Epithelial cell of prostate (primary cell): ENCODE measurements at regions not wholly inside any gene's neighbourhood (a gene's known extent, or its start where the extent isn't known, plus 50 kb on each side); places are given as distances from the start of the nearest gene placed in this dataset.

Experiments used
- DNase-seq: peaks from one replicate; pipeline ENCODE4 v3.0.0-alpha.2; 2011; ENCODE audit warnings: low read depth, low spot score
- H3K27ac ChIP-seq: fragments of 450-650 bp; 2 replicates; pipeline ENCODE4 v1.5.1; 2017; ENCODE audit warnings: mild to moderate bottlenecking

DNA sequence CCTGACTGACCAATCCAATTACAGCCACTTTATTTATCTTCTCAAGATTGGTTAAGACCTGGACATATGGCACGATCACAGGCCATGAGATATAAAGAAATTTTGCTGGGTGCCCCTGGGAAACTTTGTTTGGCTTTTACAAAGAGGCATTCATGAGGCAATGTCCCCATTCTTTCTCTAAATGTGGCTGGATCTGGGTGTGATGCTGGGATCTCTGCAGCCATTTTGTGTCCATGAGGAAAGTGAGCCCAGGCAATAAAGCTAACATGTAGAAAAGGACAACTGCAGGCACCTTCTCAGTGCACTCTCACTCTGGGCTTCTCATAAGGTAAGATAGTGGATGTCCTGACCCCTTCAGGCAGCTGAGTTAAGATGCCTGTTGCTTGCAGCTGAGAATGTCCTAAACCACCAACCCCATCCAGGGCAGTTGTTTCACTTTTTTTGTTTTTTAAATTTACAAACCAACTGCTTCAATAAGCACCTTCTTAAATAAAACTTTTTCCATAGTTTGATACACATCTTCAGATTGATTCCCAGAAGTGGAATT, 372.3 kb downstream of the MIAT start:
- no peak for DNase-seq

DNA sequence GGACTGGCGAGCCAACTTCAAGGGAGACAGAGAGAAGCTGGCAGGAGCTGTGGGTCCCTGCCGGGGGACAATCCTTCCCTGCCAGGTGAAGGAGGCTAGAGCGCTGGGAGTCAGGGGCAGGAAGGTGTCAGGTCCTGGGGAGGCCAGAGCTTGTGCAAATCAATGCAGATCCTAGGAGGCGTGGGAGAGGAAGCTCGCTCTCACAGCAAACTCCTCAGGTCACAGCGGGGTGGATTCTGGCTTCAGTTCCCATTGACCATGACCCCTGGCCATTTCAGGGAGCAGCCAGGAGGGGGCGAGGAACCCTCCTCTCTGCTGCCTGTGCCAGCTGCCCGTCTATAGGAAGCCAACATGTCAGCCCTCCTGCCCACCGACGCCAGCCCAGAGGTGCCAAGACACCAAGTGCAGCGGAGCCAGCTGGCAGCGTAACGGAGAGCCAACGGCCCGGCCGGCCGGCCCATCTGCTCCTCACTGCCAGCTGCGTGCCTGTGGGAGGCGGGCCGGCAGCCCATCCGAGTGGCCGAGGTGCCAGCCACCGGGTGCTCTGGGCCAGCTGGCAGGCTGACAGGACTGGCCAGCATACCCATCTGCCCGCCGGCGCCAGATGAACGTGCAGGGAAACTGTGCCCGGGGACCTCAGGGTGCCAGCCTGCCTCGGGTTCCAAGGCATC, 374.8 kb downstream of the MIAT start:
- H3K27ac ChIP-seq: no peak overlapping the region
- no peak for DNase-seq

More for the DNA sequence above, 372.3 kb downstream of the MIAT start:
- H3K27ac ChIP-seq: no peak overlapping the region

DNA sequence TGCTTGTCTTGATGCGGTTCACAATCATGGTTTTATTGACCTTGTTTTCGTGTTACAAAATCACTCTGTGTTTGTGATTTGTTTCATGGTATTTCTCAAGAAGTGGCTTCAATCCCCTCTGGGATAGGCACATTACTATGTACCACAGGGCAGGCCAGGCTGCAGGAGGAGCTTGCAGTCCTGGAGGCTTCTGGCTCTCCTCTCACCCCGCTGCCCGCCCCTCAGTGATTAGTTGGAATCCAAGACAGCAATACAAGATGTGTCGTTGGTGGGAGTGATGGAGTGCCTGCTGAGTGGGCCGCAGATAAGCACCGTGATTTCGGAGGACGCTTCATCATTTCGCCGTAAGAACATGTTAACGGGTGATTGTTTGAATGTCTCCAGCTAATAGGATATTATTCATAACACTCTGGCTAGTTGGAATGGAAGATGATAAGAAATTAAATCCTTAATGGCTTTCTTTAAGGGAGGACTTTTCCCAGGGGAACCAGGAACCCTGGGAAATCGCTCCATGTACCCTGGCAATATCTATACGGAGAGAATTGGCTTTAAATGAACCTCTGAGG, 384.4 kb downstream of the MIAT start:
- no peak for DNase-seq
- H3K27ac ChIP-seq: no peak overlapping the region

DNA sequence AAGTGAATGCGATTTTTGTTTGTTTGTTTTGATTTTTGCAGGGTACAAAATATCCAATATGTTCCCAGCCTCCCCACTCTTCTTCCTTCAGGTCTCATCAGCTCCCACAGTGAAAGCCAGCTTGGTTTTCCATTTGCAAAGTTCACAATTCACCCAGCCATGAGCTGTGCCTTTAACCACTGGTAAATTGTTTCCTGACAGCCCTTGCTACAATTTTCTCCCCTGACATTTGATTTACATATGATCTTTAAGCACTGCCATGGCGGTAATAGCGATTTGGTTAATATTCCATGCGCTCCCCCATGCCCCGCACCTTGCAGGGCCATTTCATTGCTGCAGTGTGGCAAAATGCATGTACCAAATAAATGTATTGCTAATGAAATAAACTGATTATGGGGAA, 385.9 kb downstream of the MIAT start:
- DNase-seq: no peak
- no peak overlapping the region for H3K27ac ChIP-seq

DNA sequence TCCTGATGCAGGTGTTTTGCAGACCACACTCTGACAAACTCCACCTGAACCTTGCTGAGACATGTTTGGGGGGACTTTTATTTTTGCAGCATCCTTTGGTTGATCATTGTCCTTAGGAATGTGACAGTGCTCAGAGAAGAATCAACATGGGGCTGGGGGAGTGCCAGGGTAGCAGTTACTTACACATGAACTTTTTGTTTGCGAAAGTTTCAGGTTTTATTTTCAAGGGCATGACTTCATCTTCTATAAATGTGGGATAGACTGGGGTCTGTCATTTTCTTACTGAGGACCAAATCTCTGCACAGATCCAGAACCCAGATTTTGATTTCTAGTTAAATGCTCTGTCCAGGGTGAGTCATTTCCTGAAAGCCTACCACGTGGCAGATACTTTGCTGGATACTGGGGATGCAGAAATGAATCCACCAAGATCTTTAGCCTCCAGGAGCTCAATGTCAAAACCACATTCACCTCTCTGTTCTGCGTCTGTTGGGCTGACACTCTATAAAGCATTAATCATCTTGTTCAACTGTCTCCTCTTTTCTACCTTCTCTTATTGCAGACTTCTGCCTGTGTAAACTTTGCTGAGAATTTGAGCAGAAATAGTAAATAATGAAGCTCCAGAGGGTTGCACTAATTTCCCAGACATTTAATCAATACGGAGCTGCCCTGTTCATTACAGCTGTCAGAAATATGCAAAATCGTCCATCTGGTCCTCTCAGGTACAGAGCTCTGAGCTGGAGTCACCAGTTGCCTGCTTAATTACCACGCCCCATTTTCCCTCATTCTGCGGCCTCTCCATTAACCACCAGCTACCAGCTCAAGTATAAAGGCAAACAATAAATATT, 387.9 kb downstream of the MIAT start:
- peak; percentile 18 for DNase-seq
- H3K27ac ChIP-seq: no peak overlapping the region

DNA sequence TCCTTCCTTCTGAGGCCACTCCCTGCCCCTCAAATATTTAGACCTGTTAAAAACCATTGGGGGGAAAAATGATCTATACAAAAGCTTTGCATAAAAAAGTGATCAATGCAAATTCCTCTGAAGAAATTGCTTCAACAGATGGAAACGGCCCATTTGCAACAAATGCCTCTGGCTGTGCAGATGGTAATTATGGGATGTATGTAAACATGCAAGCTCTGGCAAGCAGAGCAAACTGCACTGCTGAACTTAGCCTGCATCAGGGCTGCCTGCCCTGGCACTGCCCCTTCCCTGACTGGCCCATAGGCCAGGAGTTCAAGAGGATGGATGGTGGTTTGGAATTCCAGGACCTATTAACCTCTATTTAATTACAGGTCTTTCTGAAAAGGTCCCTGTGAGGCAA, 388.7 kb downstream of the MIAT start:
- DNase-seq: no peak
- H3K27ac ChIP-seq: no peak overlapping the region

DNA sequence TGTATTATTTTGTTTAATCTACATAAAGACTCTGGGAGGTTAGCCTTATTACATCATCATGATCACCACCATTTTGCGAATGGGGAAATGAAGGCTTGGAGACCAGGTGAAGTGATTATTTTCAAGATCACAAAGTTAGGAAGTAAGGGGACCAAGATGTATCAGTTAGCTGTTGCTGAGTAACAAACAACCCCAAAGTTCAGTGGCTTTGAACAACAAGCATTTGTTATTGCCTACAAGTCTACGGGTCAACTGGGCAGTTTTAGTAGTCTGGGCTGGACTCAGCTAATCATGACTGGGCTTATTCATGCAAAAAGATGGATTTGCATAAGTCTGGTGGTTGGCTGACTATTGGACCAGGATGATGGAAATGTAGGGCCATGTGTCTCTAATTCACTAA, 389.2 kb downstream of the MIAT start:
- H3K27ac ChIP-seq: no peak overlapping the region
- DNase-seq: no peak

DNA sequence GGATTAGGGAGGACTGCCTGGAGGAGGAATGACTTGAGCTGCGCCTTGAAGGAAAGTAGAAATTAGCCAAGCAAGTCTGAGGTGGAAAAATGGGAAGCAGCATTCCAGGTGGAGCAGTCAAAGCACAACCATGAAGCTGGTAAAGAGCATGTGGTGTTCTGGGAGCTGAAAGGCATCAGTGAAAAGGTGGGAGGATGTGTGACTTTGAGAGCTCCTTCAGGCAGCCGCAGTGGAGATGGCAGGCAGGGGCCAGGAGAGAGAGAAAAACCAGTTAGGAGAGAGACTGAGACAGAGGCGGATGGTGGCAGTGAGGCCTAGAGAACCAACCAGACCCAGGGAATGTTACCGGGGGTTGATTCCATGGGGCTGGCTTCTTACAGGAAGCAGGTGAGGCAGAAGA, 393.4 kb downstream of the MIAT start:
- H3K27ac ChIP-seq: no peak overlapping the region
- no peak for DNase-seq

DNA sequence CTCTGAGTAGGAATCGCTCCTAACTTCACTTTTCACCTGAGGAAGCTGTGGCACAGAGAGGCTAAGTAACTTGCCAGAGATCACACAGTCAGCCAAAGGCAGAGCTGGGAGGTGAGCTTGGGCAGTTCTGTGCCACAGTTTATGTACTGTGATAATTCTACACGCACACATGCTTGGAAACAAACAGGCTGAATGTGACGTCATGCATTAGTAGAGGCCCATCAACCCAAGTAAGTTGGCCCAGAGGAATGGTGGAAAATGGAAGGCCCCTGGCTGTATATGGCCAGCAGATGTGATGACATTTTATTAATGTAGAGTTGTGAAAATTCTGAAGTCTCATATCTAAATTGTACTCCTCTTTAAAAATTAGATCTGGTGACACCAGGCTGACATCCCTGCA, 394.0 kb downstream of the MIAT start:
- no peak for DNase-seq
- no peak overlapping the region for H3K27ac ChIP-seq

DNA sequence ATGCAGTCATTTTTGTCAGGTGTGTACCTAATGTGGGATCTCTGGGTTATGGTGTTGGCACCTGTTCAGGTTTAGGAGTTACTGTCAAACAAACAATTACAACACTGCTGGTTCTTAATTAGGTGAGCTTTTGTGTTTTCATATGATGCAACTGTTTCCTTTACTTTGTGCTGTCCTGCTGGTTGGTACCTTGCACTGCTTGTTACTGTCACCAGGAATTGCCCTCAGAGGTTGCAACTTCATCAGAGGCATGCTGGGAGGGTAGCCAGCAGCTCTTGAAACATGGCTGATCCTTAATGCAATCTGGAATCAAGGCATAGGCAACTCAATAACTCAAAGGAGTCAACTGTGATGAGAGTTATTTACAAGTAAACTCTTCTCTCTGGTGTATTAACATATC, 400.3 kb downstream of the MIAT start:
- H3K27ac ChIP-seq: no peak overlapping the region
- no peak for DNase-seq

DNA sequence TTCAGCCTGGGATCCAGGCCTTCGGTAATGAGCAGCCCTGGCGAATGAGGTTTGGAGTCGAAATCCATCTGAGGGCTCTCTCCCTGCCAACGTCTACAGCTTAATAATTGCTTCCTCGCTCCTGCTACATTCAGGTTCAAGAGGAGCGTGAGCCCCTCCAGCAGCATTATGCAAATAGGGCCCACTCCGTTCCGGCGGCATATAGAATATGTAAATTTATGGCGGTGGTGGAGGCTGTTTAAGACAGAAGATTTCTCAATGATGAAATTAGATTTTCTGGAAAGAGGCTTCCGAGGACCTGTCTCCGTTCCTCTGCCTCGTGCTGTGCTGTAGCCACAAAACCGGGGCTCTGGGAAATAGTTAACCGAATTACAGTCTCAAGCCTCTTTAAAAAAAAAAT, 402.8 kb downstream of the MIAT start:
- H3K27ac ChIP-seq: no peak overlapping the region
- DNase-seq: no peak

DNA sequence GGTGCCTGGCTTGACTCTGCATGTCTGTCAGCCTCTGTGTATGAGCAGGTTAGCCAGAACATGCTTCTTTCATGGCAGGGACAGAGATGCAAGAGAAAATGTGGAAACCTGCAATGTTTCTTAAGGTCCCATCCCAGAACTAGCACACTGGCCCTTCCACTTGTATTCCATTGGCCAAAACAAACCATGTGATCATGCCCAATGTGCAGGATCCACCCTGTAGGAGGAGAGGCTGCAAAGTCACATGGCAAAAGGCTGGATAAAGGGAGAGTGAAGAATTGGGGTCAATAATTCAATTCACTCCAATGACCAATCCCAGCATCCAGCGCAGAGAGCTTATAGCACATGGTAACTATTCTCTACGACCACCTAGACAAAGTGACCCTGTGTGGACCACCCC, 405.5 kb downstream of the MIAT start:
- DNase-seq: no peak
- no peak overlapping the region for H3K27ac ChIP-seq

DNA sequence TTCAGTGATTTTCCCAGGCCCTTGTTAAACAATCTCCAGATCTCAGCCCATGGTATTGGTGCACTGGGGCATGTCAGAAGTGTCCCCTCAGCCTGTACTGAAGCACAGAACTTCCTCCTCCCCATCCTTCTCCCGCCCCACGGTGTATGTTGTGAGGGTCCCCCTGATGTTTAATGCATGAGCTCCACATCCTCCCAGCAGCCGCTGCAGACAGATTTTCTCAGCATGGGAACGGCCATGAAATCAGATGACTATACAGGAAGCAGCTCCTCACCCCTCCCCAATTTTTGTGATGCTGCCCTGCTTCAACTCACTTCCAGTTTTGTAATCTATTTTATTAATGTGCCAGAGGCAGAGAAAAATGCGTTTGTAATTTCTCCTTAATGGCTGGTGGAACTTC, 406.0 kb downstream of the MIAT start:
- H3K27ac ChIP-seq: no peak overlapping the region
- DNase-seq: no peak

DNA sequence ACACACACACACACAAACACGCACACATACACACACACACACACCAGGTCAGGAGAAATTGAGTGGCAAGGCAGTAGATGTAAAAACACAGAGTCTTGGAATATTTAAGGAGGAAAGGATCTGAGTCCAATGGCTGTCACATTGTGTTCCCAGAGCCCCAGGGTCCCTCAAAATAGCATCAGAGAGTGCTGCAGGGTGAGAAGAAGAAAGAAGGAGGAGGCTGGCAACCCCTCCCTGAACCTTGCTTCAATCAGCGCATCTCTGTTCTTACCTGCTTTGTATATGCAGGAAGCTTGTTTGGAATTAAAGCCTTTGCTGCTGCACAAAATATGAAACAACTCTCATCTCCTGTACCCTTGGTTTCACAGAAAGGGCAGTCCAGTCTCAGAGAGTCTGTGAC, 406.5 kb downstream of the MIAT start:
- no peak overlapping the region for H3K27ac ChIP-seq
- no peak for DNase-seq

DNA sequence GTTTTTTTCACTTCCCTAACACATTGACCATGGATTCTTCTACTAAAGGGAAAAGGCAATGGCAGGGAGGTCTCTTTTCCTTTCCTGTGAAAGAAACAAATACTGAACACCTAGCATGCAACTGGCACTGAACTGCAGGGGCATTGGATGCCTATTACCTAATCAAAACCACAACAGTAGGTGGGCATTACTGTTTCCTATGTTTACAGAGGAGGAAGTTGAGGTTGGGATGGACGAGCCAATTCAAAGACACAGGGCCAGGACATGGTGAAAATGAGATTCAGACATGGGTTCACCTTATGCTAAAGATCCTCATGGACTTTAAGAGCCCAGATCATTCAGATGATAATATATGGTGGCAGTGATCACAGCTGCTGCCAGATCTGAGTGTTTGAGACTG, 407.0 kb downstream of the MIAT start:
- DNase-seq: no peak
- no peak overlapping the region for H3K27ac ChIP-seq

DNA sequence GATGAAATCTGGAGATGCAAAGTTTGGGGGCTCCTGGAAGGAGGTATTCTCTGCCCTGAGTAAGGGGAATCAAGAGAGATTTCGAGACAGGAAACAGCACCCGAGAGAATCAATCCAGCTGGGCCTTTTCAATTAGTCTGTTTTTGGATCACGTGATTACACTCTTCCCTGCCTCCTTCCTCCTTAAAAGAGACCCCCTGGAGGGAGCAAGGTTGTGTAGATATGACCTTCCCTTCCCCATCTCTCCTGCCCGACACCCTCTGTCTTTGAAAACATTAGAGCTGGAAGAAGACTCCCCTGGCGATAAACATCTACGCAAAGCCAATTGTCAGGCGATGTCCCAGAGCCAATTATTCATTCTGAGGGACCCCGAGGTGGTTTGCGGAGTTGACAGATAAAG, 407.9 kb downstream of the MIAT start:
- H3K27ac ChIP-seq: no peak overlapping the region
- no peak for DNase-seq

DNA sequence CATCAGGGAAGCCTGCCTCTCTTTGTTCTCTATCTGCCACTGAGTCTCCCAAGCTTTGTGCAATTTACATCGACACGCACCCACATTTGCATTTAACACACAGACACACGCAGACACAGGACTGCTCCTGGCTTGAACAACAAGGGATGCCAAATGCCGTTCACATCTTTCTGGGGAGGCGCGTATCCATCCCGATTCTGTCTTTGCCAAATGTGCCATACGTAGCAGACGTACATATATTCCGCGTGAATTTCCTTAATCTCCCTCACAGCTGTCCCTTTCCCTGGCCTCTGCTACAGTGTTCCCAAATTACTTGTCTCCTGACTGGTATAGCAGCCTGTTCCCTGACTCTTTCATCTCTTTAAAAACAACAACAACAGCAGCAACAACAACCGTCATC, 409.5 kb downstream of the MIAT start:
- no peak for DNase-seq
- H3K27ac ChIP-seq: no peak overlapping the region

DNA sequence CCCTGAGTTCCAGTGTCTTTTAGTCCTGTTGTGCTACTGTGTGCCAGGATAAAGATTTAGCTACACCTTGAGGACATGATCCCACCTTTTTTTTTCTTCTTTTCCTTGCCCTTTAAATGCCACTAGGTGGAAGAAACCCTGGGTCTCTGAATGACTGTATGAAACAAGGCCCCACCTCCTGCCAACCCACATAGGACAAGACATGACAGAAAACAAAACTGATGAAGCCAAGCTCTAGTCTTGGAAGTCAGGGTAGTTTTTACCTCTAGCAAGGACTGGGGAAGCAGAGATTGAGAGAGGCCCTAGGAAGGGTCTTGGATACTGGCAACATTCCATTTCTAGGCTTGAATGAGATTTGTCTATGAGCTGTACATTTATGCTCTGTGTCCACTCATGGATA, 410.7 kb downstream of the MIAT start:
- no peak overlapping the region for H3K27ac ChIP-seq
- no peak for DNase-seq

DNA sequence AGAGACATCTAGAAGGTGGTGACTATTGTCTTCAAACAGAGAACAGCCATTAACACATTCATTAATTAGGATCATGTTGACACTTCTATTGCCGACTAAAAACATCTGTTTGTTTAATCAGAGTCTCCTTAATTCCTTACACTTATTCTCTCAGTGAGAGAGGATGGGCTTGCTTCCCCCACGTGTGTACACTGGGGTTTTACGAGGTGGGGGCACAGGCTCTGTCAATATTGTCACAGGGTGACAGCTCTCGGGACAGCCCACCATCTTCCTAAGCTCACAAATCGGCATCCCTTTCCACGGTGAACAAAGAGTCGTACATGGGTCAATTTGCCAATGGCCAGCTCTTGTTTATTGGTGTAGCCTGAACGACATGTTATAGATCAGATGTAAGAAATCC, 413.2 kb downstream of the MIAT start:
- DNase-seq: no peak
- no peak overlapping the region for H3K27ac ChIP-seq

DNA sequence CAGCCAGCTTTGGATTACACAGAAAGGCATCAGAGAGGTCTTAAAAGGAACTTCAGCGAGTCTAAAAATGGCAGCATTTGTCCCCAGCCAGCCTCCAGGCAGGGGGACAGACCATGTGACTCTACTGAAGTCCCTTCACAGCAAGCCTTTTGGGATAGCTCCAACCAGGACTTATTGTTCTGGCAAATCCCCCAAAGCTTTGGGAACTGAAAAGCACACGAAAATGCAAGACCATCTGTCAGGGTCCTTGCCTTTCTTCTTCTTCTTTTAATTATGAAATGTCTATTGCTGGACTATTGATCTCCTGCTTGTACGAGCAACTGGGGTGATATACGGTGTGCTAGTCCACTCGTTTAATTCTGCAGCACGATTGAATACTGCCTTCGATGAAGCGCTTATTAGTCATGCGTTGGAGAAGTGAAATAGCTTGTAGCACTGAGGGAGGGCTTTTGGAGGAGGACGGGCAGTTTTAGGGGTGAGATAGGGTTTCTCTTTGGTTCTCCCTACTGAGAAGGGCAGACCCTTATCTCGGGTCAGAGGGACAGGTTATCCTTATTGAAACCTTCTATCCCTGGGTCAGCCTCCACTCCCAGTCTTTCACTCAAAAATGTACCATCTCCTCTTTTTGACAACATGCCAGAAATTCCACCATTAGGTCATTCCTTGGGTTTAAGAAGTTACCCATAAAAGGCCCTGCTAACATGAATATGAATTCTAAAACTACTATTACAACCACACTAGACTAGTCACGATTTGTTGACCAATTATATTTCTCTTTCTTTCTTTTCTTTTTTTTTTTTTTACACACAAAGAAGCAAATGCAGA, 416.4 kb downstream of the MIAT start:
- no peak for DNase-seq
- H3K27ac ChIP-seq: no peak overlapping the region
